ENCODE measurements at regions not wholly inside any gene's neighbourhood (a gene's known extent, or its start where the extent isn't known, plus 50 kb on each side); places are given as distances from the start of the nearest gene placed in this dataset.

DNA sequence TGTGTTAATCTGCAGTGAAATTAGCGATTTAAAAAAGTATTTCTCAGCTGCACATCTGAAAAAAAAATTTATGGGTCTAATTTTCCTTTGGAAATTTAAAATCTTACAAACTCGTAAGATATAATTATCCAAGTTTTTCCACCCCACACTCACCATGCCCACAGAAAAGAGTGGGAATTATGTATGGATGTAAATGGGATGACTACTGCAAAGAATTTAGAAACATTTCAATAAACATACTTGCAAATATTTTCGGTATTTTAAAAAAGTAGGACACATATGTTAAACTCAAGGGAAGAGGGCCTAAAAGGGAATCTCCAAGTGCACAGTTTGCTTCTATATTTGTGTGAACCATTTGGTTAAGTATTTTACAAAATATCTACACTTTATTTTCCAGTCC is 1039.9 kb upstream of the POU3F3 start:
- no peak for TF ChIP-seq POLR2A (IDR thresholded peaks at IDR 0.05)
- TF ChIP-seq, protein P1, sequence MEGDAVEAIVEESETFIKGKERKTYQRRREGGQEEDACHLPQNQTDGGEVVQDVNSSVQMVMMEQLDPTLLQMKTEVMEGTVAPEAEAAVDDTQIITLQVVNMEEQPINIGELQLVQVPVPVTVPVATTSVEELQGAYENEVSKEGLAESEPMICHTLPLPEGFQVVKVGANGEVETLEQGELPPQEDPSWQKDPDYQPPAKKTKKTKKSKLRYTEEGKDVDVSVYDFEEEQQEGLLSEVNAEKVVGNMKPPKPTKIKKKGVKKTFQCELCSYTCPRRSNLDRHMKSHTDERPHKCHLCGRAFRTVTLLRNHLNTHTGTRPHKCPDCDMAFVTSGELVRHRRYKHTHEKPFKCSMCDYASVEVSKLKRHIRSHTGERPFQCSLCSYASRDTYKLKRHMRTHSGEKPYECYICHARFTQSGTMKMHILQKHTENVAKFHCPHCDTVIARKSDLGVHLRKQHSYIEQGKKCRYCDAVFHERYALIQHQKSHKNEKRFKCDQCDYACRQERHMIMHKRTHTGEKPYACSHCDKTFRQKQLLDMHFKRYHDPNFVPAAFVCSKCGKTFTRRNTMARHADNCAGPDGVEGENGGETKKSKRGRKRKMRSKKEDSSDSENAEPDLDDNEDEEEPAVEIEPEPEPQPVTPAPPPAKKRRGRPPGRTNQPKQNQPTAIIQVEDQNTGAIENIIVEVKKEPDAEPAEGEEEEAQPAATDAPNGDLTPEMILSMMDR (IDR thresholded peaks at IDR 0.05): no peak

Measured in Peyer's patch (tissue), 4 donors.